Renal cortical epithelial cell (primary cell): ENCODE measurements at regions not wholly inside any gene's neighbourhood (a gene's known extent, or its start where the extent isn't known, plus 50 kb on each side); places are given as distances from the start of the nearest gene placed in this dataset.

Experiments
- DNase-seq: peaks from one replicate; pipeline ENCODE4 v3.0.0-alpha.2; 2011; ENCODE audit warnings: low read depth

DNA sequence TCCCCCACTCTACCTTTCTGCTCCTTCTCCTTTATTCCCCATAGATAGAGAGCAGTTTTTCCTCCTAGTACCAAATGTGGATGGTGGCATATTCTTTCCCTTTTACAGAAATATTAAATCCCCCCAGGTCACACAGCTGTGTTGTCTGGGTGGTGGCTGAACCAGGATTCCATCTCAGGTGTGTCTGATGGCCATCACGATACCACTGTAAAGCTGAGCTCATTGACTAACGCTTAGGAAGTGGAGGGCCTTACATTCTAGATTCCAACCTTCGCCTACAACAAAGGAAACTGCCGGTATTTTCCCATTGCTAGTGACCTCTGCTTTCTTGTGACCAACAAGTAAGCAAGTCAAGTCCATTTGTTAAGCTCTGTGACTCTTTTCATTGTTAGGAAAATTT is 131.9 kb upstream of the KLF4 start:
- no peak for DNase-seq

DNA sequence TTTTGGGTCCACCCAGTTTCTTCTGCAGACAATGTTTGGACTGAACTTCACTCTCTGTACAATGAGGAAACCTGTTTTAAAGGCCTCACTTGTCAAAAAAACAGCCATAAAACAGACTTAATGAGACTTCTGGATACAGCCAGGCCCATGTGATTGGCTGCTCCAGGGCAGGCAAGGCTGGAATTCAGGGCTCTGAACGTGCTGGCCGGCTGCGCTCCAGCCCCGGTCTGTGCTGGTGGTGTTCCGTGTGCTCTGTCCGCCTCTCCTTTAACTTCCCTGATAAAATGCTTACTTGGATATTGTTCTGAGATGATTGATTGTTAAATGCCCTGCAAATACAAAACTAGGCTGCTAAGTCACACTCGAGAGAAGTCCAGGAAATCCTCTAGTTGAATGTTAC is 131.2 kb upstream of the KLF4 start:
- DNase-seq: peak; percentile 30

DNA sequence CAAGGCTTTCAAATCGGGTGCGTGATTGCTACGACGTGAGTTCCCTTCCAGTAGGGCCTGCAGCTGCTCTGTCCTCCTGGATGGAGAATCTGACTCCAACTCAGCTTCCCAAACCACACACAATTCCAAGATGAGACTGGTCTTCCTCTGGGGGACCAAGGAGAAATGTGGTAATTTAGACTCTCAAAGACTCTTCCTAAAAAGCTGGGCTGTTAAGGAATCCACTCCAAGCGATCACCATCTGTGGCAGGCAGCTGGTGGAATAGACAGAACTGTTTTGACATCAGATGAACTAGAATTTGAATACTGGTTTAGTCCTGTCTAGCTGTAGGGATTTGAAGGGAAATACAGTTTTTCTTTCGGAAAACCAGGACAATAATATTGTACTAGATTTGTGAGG is 130.7 kb upstream of the KLF4 start:
- DNase-seq: no peak

DNA sequence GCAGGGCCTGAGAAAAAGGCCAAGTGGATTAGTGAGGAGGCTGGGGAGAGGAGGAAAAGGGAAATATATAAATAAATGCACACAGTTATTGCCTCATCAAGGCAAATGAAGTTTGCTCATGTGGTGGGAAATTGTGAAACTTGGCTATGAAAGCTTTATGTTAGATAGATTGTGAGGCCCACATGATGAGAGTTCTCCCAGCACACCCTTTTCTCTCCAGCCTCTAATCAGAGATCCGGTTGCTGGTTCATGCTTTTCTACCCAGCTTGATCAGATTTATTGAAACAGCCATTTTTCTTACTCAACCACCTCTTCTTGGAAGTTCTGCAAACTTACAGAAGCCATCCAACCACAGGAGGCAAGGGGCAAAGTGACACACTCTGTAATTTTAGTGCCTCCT is 125.8 kb upstream of the KLF4 start:
- DNase-seq: no peak

DNA sequence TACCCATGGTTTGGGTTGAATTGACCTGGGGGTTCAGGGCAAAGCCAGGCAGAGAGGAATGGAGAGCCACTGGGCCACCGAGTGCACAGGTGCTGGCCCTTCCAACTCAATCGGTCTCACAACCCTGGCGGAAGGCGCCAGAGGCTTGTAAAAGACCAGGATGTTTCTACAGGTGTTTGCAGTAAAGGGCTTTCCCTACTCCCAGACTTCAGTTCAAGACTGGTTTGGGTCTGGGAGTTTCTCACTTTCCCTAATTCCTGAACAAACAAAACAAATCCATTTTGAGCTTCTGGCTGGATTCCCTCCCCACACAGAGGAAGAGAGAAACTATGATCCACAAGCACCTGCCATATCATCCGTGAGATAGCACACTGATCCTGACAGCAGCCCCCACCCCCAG is 125.2 kb upstream of the KLF4 start:
- no peak for DNase-seq

DNA sequence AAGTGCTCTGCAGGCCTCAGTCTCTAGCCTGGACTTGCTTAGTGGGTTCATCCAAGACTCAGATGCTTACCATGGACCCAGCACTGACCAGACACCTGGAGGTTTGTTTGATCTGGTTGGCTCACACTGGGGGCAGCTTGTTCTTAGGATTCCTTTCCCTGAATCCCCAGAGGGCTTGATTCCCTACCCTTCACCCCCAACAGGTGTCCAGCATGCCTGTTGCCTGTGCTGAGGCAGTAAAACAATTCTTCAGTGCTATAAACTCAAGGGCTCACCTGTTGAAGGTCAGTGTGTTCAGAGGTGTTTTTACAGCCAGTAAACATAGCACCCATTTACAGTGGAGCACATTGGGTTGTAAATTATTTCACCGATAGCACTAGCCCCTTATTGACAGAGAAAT is 123.8 kb upstream of the KLF4 start:
- no peak for DNase-seq

DNA sequence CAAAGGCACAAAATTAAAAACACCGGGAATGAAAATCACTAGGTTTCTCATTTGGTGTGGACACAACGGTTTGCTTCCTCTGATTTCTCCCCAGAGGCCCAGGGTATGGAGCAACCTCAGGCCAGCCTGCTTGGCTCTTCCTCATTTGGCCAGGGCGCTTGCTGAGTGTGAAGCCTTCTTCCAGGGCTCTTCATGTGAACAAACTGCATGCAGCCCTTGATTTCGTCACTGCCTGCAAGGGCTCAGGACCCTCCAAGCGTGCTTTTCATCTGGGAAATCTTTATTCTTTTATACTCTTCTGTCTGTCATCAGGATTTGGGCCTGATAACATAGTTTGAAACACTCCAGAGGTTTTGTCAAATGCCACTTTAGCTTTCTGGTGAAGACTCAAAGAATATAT is 122.6 kb upstream of the KLF4 start:
- DNase-seq: no peak

DNA sequence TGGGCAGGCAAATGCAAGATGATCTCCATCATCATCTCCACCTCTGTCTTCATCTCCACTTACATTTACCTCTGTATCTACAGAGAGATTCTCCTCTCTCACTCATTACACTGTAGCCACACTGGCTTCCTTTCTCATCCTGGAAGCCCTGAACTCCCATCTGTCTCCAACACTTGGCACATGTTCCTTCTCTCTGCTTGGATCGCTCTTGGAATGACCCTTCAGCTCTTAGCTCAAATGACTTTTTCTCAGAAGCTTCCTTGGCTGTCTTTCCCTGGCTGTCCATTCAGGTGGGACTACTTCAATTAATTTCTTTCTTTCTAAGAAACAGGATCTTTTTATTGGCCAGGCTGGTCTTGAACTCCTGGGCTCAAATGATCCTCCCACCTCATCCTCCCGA is 120.0 kb upstream of the KLF4 start:
- no peak for DNase-seq

DNA sequence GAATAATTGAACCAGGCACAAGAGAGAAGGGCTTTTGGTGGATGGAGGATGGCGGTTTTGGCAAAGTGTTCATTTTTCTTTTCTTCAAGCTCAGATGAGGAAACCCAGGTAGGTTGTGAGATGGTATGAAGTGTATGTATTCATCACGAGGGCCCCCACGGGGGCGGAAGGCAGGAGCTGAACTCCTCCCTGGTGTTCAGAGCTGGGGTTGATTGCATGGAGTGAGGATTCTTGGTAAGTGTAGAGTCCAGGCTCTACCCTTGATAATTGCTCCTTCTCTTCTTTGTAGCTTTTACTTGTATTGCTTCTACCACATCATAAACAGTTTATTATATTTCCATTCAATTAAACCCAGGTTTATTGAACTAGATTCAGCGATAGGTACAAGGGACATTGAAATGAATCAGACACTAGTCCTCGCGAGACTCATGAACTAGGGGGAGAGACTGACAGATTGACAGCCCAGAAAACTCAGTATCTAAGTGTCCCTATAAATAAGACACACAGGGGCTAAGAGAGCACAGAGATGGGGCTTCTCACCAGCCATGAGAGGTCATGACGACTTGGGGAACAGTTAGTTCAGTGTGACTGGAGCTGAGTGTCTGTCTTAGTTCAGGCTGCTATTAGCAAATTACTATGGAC is 116.7 kb upstream of the KLF4 start:
- no peak for DNase-seq

DNA sequence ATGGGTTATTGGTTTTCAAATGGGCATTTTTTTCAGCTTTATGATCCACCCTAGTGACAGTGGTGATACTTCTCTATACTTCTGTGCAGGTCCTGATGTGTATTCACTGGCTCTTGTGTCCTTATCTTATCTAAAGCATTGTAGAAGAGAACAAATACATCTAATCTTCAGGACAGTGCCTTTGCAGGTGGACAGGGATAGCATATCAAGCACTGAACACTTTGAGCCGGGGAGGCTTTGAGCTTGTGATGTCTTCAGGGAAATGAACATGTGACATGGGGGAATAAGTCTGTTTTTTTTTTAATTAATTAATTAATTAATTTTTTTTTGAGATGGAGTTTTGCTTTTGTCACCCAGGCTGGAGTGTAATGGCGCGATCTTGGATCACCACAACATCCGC is 115.5 kb upstream of the KLF4 start:
- no peak for DNase-seq

DNA sequence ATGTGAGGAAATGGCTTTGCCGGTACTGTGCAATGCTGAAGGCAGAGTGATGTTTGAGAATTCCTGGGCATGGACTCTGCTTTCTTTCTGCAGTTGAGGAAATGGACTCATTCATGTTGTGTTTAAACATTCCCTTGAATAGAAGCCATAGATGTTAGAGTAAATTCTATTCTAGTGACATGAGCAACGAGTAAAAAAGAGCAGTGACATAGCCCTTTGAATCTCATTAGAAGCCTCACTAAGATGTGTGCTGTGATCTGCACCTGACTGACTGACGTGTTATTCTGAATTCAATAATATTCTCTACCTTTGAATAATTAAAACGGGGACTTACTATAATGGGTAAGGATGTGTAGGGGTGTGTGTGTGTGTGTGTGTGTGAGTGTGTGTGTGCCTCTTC is 113.7 kb upstream of the KLF4 start:
- DNase-seq: no peak

DNA sequence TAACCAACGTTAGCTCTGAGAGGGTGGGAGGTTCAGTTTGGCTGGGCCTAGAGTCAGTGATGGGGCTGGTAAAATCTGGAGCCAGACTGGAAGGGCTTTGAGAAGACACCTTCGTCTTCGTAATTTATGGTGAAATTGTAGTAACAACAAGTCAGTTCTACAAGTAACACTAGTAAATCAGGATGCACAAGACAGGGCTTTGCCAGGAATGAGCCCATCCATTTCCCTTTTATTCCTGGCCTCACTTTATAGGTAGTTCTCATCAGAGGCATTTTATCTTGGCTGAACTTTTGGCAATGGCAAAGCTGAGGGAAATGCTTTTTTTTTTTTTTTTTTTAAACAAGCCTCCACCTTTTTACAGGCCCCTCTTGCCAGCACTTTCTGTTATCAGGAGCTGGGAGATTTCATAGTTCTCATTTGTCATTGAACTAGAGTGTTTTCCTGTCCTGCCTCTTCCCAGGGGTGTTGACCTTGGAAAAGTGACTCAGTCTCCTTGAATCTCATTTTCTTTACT is 110.5 kb upstream of the KLF4 start:
- DNase-seq: peak; percentile 22

DNA sequence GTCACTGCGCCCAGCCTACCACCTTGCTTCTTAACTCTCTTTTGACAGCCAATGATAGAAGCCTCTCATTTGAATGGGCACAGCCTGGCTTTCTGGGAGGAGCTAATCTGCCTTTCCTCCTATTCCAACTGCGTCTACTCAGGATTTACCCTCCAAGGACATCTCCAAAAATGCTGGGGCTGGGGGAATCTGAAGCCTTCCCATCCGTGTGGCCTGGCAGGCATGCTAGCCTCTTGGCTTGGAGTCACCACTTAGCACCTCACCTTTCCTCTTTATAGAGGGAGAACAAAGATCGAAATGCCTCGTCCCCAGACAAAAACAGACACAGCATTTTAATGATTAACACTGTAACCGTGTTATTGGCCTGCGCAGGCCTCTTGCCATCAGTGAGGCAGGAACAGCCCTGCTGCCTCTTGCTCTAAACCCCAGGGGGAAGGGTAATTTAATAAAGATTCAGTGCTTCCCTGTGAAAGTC is 108.2 kb upstream of the KLF4 start:
- peak; percentile 63 for DNase-seq

DNA sequence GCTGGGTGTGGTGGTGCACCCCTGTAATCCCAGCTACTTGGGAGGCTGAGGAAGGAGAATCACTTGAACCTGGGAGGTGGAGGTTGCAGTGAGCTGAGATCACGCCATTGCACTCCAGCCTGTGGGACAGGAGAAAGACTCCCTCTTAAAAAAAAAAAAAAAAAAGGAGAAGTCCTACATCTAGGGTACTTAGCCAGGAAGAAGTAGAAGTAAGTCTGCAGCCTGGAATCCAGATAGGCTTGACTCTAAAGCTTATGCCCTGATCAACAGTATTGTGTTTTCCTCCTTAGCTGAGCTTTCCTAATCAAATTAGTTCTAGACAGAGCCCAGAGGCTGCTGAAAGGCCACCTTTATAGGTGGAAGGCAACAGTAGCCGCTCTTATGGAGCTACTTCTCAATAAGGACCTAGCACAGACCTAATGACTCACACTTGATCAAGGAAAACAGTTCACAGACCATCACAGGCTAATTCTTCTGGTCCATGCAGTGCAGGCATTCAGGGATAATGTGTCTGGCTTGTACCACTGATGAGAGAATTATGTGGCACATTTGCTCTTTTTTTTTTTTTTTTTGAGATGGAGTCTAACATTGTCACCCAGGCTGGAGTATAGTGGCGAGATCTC is 105.5 kb upstream of the KLF4 start:
- peak; percentile 19 for DNase-seq

DNA sequence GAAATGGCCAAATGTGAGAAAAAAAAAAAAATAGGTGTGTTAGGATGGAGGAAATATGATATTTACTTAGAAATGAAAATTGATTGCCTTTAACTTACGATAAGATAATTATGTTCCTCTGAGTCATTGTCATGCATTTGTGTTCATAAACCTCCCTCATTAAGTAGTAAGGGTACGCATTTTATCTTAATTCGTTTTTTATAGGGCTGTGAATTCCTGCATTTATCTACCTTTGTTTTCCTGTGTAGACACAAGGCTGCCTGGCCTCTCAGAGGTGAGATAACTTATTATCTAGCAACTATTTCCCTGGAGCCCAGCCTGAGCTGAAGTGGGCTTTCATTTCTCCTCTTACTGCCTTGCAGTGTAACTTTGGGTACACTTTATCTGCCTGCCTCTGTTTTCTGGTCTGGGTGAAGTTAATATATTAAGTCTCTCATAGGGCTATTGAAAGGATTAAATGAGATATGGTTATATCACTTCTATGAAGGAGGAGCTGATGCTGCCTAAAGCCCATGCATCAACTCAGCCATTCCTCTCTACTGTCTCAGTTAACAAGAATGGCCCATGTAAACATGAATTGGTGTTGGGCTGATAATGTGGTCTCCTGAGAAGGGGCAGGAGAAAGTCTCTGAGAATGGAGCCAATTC is 103.8 kb upstream of the KLF4 start:
- DNase-seq: no peak

DNA sequence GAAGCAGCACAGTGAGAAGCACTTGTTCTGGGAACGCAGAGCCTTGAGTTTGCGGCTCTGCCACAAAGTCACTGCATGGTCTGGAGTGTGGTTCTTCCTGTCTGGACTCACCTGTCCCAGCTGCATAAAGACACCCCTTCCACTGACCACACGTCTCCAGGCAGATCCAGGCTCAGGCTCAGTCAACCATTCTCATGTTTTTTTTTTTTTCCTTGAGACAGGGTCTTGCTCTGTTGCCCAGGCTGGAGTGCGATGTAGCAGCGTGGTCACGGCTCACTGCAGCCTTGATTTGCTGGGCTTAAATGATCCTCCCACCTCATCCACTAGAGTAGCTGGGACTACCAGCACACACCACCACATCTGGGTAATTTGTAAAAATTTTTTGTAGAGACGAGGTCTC is 102.9 kb upstream of the KLF4 start:
- DNase-seq: no peak

DNA sequence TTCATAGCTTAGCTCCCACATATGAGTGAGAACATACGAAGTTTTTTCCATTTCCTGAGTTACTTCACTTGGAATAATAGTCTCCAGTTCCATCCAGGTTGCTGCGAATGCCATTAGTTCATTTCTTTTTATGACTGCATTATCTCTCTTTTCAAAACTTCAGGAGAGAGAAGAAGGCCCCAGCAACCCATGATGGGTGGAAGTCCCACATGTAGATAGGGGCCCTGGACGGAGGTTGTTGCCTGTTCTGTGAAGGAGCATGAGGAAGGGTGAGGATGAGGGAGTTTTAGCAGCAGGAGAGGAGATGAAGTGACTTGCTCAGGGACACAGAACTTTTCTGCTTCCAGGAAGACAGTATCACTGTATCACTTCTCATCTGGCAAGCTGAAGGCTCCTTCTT is 102.2 kb upstream of the KLF4 start:
- DNase-seq: no peak

DNA sequence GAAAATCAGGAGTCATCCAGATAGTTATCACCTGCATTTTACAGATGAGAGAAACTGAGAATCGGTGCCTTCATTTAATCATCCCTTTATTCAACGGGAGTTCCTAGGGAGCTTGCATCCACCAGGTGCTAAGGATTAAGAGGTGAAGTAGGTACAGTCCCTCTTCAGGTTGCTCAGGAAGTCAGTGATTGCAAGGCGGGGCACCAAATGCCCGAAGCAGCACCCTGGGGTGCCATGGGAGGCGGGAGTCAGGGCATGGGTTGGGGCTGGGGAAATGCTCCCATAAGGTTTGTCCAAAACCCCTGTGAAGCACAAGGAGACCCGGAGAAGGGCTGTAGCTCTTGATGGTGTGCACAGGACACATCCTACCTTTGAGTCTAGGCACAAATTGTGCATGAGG is 98.8 kb upstream of the KLF4 start:
- no peak for DNase-seq

DNA sequence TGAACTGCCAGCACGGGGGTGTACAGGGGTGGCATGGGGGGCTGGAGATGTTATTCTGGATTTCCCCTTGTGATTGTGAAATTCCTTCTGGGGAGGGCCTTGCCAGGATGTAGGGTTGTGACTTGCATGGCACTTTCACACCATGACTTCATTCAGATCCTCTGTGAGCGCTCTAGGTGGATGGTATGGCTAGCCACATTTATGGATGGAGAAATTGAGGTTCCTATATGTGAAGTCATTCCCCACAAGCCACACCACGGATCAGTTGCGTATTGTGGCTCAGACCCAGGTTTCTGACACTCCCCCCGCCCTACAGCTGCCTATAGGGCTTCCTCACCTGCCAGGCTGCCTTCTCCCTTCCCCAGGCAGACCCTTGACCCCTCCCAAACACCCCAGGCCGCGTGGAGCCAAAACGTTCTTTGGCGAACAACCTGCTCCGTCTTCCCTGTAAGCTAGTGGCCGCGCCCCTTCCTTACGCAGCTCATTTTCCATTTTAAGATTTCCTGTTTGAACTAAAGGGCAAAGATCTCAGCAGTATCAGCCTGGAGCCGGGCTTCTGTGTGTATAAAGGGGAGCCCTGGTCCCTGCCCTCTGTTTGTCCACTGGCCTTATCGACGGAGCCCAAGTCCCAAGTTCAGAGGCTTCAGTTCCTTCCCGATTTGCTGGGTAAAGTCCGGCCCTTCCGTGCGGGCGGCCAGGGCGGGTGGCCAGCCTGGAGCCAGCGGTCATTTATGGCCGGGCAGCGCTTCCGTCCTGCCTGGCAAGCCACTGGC is 97.8 kb upstream of the KLF4 start:
- no peak for DNase-seq

DNA sequence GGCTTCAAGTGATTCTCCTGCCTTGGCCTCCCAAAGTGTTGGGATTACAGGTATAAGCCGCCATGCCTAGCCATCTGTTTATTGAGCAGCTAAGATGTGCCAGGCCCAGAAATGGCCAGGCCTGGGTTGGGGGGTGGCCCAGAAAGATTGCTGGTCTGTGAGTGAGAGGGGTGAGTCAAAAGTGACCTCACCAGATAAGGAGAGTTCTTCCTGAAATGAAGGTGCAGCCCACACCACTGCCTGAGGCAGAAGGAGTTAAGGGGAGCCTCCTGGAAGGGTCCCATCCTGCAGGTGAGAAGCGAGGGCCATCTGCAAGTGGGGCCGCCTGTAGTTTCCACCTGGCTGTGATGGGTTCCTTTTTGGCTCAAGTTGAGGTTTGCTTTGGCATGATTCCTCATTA is 96.9 kb upstream of the KLF4 start:
- no peak for DNase-seq

DNA sequence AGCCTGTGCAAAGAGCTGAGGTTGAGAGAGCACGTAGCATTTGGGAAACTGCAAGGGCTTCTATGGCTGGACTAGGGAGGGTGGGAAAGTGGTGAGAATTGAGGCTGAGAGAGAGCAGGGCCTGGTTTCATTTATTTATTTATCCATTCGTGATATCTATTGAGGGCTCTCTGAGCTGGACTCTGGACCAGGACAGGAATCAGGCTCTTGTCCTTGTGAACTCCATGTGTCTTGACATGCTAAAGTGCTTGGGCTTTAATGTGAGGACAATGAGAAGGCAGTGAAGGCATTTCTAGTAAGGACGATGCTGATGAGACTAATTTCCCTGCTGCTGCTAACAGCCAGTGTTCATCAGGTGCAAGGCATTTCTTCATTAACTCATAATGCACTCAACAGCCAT is 95.9 kb upstream of the KLF4 start:
- no peak for DNase-seq

DNA sequence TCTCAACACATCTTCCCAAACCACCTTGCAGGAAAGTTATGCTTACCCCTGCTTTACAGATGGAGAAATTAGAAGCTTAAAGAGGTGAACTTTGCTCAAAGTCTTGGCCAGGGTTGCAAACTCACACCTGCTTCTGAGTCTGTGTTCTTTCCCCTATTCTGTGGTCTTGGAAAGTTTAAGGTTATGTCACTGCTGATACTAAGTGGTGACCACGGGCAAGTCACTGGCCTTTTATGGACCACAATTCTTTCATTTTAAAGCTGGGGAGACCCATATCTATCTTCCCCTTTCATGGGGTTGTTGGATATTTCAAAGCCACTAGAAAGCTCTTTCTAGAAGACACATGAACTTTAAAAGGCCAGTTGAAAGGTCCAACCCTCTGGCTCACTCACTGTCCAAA is 95.4 kb upstream of the KLF4 start:
- DNase-seq: no peak

DNA sequence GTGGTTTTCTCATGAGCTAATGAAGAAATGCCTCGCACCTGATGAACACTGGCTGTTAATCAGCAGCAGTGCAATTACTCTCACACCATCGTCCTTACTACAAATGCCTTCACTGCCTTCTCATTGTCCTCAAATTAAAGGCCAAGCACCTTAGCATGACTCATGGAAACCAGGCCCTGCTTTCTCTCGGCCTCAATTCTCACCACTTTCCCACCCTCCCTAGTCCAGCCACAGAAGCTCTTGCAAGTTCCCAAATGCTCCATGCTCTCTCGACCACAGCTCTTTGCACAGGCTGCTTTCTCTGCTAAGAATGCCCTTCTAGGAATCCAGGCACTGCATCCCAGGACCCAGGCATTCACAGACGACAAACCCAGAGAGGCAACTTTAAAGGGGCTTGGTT is 94.6 kb upstream of the KLF4 start:
- peak; percentile 90 for DNase-seq
